ENCODE measurements at regions not wholly inside any gene's neighbourhood (a gene's known extent, or its start where the extent isn't known, plus 50 kb on each side); places are given as distances from the start of the nearest gene placed in this dataset.
"Not testable (repeated sequence)": the region's sequence is repeated elsewhere in the genome, so short reads cannot be mapped to it uniquely, and the experiment has no call there.

GRCh38 chr5:92560698-92561401, 1020.2 kb downstream of the NR2F1-AS1 start:
- peak; percentile 55 for DNase-seq (ENCODE audit: low read depth)

DNA sequence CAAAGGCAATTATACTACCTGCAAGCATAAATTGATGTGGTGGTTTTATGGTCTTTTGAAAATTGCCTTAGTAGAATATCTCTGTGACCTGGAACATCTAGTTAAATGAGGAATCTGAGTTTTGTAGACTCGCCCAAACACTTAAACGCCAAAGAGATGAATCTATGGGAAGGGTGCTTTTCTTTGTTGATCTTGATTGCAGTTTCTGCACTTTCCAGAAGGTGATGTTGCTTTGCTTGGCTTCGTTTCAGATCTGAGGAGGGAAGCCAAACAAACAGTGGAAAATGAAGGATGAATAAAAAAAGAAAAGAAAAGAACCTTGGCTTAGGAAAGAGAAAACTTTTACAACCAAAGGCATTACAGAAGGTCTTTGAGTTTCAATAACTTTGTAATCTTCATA, 1021.2 kb downstream of the NR2F1-AS1 start:
- DNase-seq (ENCODE audit: low read depth), result peak; percentile 47

DNA sequence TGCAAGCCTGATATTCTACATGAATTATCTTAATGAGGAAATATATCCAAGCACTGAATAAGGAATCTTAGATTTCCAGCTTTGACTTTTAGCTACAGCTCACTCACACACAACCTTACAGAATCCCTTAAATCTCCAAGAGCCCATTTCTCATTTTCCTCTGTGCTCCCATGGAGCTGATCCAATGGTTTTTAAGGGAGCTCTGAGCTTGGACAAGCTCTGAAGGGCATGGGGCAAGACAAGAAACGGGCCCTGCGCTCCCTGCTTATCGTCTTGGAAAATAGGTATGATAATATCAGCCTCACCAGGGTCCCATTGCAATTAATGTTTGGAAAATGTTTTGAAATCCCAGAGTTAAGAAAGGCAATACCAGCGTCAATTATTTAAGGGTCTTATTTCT, 1021.7 kb downstream of the NR2F1-AS1 start:
- DNase-seq (ENCODE audit: low read depth), result no peak

GRCh38 chr5:92556747-92557146, 1024.3 kb downstream of the NR2F1-AS1 start:
- no peak for DNase-seq (ENCODE audit: low read depth)

- DNase-seq (ENCODE audit: low read depth), result no peak
Observed at GRCh38 chr5:92554447-92555085, 1026.5 kb downstream of the NR2F1-AS1 start.

- DNase-seq (ENCODE audit: low read depth), result no peak
Observed at GRCh38 chr5:92553326-92553725, 1027.7 kb downstream of the NR2F1-AS1 start.

DNA sequence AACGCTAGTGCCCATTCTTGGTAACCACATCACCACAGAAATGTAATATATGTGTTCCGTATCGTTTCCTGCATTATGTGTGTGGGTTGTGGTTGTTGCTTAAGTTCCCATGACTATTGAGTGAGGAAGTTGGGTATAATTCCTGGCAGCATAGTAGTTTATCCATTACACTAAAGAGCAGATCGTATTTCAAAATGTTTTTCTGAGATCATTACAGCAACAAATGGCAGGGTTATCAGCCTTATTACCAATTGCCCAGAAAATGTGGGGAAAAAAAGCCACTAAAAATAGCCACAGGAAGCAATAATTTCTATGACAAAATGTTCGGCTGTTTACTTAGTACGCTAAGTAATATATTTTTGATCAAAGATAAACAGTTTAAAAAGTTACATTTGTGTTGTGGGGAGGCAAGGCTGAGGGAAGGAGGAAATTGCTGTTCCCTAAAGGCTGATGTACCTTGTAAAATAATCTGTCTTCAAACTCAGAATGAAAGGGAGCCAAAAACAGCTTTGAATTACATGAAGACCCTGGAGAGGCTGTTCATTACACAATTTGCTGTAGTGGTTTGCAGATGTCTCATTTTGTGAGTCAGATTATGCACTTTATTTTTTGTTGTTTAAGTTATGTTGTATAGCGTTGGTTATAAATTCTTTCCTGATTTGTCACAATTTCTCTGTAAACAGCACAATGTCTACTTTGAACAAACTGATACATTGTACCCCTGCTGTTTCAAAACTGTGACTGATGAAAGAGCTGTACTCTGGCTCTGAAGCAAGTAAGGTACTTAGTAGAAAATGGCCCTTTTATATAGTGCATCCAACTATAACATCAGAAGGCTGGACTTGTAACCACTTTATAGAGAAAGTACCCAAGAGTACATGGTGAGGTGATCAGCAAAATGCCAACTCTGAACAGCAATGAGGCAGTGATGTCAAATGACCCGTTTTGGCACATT, 1028.5 kb downstream of the NR2F1-AS1 start:
- DNase-seq (ENCODE audit: low read depth), result peak; percentile 100

- DNase-seq (ENCODE audit: low read depth), result peak; percentile 30
Observed at GRCh38 chr5:92548346-92548745, 1032.7 kb downstream of the NR2F1-AS1 start.

- DNase-seq (ENCODE audit: low read depth), result peak; percentile 55
Observed at GRCh38 chr5:92544596-92544995, 1036.4 kb downstream of the NR2F1-AS1 start.

DNA sequence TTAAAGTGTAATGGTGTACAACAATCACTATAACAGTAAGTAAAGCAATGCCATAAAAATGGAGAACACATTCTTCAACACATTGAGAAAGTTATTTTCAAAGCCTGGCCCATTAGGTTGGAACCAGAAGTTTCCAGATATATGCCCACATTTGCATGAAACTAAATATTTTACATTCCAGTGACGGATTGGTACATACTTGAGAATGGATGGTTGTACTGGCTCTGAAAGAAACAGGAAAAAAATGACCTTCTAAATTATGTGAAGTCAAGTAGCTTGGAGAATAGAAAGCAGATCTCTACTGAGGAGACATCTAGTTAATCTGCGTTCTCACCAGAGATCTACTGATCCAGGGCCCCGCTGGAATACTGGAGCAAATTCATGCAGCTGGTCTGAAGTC, 1037.0 kb downstream of the NR2F1-AS1 start:
- peak; percentile 84 for DNase-seq (ENCODE audit: low read depth)

DNA sequence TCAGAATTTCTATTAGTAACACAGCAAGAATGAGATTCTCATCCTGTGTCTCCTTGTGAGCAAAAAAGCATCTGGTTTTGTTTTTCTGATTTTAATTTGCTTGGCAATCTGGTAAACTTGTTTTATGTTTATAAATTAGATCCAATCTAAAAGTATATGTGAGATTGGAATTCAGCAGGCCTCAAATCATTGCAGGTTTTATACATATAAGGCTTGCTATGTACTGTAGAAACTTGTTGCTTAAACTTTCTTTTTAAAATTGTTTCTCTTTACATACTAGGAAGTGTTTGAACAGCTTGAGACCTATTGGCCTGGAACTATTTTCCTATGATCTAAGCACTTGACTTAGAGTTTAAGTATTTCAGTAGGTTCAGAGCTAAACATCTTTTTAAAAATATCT, 1037.8 kb downstream of the NR2F1-AS1 start:
- DNase-seq (ENCODE audit: low read depth), result peak; percentile 29

DNA sequence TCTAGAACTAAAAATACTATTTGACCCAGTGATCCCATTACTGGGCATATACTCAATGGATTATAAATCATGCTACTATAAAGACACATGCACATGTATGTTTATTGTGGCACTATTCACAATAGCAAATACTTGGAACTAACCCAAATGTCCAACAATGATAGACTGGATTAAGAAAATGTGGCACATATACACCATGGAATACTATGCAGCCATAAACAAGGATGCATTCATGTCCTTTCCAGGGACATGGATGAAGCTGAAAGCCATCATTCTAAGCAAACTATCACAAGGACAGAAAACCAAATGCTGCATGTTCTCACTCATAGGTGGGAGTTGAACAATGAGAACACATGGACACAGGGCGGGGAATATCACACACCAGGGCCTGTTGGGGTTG, 1039.0 kb downstream of the NR2F1-AS1 start:
- not testable (repeated sequence) for DNase-seq (ENCODE audit: low read depth)

DNA sequence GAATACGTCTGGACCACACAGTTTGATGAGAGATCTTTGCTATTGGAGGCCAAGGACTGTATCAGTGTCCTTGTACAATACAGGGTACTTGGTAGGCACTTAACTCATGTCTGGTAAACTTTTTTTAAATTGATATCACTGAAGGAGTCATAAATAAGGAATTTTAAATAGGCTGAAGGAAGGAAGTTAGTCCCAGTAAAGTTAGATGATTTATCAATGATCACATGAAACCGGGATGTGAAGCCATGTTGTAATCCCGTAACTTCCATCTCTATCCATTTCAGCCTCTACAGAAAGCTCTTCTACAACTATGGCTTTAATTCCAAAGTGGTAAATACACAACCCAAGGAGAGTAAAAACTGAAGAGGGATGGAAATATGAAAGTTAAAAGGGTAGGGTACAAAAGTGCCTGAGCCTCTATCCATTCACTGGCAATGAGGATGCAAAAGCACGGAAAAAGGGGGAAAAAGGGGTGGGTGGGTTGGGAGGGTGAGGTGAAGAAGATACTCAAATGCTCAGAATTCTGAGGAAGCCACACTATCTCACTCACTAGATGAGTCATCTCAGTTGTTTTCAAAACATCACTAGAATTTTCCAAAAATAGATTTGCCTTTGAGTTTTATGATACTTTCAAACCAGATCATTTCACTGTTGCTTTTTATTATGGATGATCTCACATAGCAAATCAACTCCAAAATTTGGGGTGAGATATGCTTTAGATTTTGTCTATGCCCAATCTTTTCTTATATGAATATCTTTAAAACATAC, 1053.5 kb downstream of the NR2F1-AS1 start:
- peak; percentile 41 for DNase-seq (ENCODE audit: low read depth)

- peak; percentile 27 for DNase-seq (ENCODE audit: low read depth)
Observed at GRCh38 chr5:92525131-92525530, 1055.9 kb downstream of the NR2F1-AS1 start.

DNA sequence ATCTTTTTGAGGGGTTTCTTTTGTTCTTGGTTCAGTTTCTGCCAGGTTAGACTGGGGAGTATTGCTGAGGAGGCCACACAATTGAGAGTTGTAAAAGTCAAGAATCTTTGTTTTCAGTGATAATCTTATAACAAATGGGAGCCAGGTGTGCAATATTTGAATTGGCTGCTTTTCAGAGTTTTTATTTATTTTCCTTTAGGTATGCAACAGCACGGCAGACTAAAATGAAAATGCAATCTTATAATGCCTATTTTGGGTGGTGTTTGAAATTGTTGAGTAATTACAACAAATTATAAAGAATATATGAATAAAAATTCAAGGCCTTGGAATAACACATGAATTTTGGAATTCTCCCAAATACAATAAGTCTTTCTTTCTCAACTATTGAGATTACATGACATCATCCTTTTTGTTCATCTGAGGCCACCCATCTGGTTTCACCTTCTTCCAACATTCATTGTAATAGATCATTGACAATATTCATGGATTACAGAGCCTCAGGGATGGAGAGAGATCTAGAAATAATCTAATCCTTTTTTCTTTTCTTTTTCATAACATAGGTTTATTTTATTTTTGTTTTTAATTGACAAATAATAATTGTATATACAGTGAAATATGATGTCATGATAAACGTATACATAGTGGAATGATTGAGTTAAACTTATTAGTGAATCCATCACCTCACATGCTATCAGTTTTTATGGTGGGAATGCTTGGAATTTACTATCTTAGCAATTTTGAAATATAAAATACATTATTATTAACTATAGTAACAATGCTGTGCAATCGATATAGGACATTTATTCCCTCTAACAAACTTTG, 1061.0 kb downstream of the NR2F1-AS1 start:
- peak; percentile 9 for DNase-seq (ENCODE audit: low read depth)

DNA sequence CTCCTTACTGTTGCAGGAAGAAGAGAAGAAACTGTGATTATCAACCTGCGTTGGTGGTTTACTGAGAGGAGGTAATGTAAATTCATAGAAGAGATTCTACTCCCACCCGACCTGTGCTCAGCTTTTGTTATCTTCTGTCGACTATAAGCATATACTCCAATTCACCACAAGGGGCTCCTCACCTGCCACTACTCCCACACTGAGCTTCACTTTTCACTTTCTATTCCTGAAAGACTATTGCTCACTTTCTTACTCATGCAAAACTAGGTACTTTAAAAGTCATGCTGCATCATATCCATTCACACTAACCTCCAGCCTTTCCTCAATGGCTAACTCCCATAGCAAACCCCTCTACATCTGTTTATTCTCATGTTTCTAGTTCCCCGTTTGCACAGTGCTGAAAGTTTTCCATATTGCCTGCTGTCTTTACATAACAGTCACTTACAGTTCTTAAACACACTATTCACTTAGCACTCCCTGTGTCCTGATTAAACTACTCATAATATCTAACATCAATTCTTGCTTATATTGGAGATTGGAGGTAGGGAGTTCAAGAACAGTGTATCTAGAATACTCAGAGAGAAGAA, 1062.6 kb downstream of the NR2F1-AS1 start:
- peak; percentile 39 for DNase-seq (ENCODE audit: low read depth)

- peak; percentile 8 for DNase-seq (ENCODE audit: low read depth)
Observed at GRCh38 chr5:92514896-92515295, 1066.1 kb downstream of the NR2F1-AS1 start.

- no peak for DNase-seq (ENCODE audit: low read depth)
Observed at GRCh38 chr5:92513067-92513466, 1068.0 kb downstream of the NR2F1-AS1 start.

GRCh38 chr5:92508271-92508670, 1072.7 kb downstream of the NR2F1-AS1 start:
- no peak for DNase-seq (ENCODE audit: low read depth)

GRCh38 chr5:92505925-92506324, 1075.1 kb downstream of the NR2F1-AS1 start:
- no peak for DNase-seq (ENCODE audit: low read depth)

- DNase-seq (ENCODE audit: low read depth), result peak; percentile 32
Observed at GRCh38 chr5:92505145-92505544, 1075.9 kb downstream of the NR2F1-AS1 start.
